ENCODE measurements at regions not wholly inside any gene's neighbourhood (a gene's known extent, or its start where the extent isn't known, plus 50 kb on each side); places are given as distances from the start of the nearest gene placed in this dataset.

- WGBS (ENCODE audit: insufficient coverage): 82% methylated on average over 1 of the region's 2 CpGs
- Histone ChIP-seq H3K27ac (ENCODE audit: low read depth in 1 of 2, low read length in 2 of 2) (no peak overlapping the region), H3K4me3 (replicated peaks in 1 of 3; ENCODE audit: low read depth in 2 of 3, low read length in 3 of 3) (no peak overlapping the region), H3K9me3 (replicated peaks in 1 of 2; ENCODE audit: control insufficient read depth in 1 of 2, insufficient read depth in 1 of 2, low read length in 2 of 2) (peaks cover 7 to 37% of the 10 kb centered on the region in 2 donors), H4K20me1 (ENCODE audit: insufficient read depth, low read length) (no peaks in the 10 kb centered on the region), H3K36me3 (replicated peaks in 1 of 2; ENCODE audit: control insufficient read depth in 1 of 2, insufficient read depth in 2 of 2, low read length in 2 of 2) (no peaks in the 10 kb centered on the region), H3K4me2 (replicated peaks; ENCODE audit: extremely low read depth, low read length, poor library complexity, severe bottlenecking) (no peak overlapping the region), H3K4me1 (ENCODE audit: control insufficient read depth in 1 of 2, insufficient read depth in 2 of 2, low read length in 2 of 2) (no peaks in the 10 kb centered on the region), H2AFZ (ENCODE audit: insufficient read depth, low read depth, low read length, poor library complexity, severe bottlenecking) (no peak overlapping the region), H3K79me2 (ENCODE audit: insufficient read depth, low read length) (no peaks in the 10 kb centered on the region), H3K27me3 (ENCODE audit: control insufficient read depth in 2 of 2, insufficient read depth in 2 of 2, low read length in 2 of 2) (no peaks in the 10 kb centered on the region), H3K9ac (ENCODE audit: insufficient read depth, low read length, poor library complexity, severe bottlenecking) (no peak overlapping the region)
- Mint-ChIP-seq H3K4me3 (no peak overlapping the region), H3K4me1 (no peaks in the 10 kb centered on the region), H3K36me3 (no peaks in the 10 kb centered on the region), H3K9me3 (peaks cover 16 to 44% (median 30%) of the 10 kb centered on the region in 7 donors), H3K27ac (no peak overlapping the region), H3K27me3 (ENCODE audit: low read depth in 3 of 3) (peaks cover 2 to 5% (median 3%) of the 10 kb centered on the region in 3 donors)
- TF ChIP-seq CTCF (IDR thresholded peaks at IDR 0.05): no peak
- no peak for DNase-seq
- intact Hi-C loops (cut with micrococcal nuclease): no loop called here
Measured at GRCh38 chr14:101354726-101355125, 206.6 kb upstream of the DIO3 start.

- peak overlapping the region in 1 of 7 donors; percentile 51 for H3K27ac Mint-ChIP-seq
- H3K9me3 ChIP-seq (replicated peaks in 1 of 2; ENCODE audit: control insufficient read depth in 1 of 2, insufficient read depth in 1 of 2, low read length in 2 of 2): peaks cover 7 to 32% of the 10 kb centered on the region in 2 donors
- no peaks in the 10 kb centered on the region for H3K4me1 Mint-ChIP-seq
Measured at GRCh38 chr14:101355284-101355683, 206.0 kb upstream of the DIO3 start.

More at GRCh38 chr14:101355284-101355683, 206.0 kb upstream of the DIO3 start:
- Histone ChIP-seq H3K27me3 (ENCODE audit: control insufficient read depth in 2 of 2, insufficient read depth in 2 of 2, low read length in 2 of 2) (no peaks in the 10 kb centered on the region), H3K4me3 (replicated peaks in 1 of 3; ENCODE audit: low read depth in 2 of 3, low read length in 3 of 3) (no peak overlapping the region), H3K79me2 (ENCODE audit: insufficient read depth, low read length) (no peaks in the 10 kb centered on the region), H3K27ac (ENCODE audit: low read depth in 1 of 2, low read length in 2 of 2) (no peak overlapping the region), H3K4me2 (replicated peaks; ENCODE audit: extremely low read depth, low read length, poor library complexity, severe bottlenecking) (no peak overlapping the region), H3K9ac (ENCODE audit: insufficient read depth, low read length, poor library complexity, severe bottlenecking) (no peak overlapping the region), H4K20me1 (ENCODE audit: insufficient read depth, low read length) (no peaks in the 10 kb centered on the region), H3K36me3 (replicated peaks in 1 of 2; ENCODE audit: control insufficient read depth in 1 of 2, insufficient read depth in 2 of 2, low read length in 2 of 2) (no peaks in the 10 kb centered on the region), H2AFZ (ENCODE audit: insufficient read depth, low read depth, low read length, poor library complexity, severe bottlenecking) (no peak overlapping the region), H3K4me1 (ENCODE audit: control insufficient read depth in 1 of 2, insufficient read depth in 2 of 2, low read length in 2 of 2) (no peaks in the 10 kb centered on the region)
- WGBS (ENCODE audit: insufficient coverage): 90% methylated on average over 4 of the region's 5 CpGs
- DNase-seq: no peak
- no peaks in the 10 kb centered on the region for H3K36me3 Mint-ChIP-seq
- H3K4me3 Mint-ChIP-seq: no peak overlapping the region
- TF ChIP-seq CTCF (IDR thresholded peaks at IDR 0.05): no peak
- H3K9me3 Mint-ChIP-seq: peaks cover 16 to 39% (median 30%) of the 10 kb centered on the region in 7 donors
- peaks cover 2 to 5% (median 3%) of the 10 kb centered on the region in 3 donors for H3K27me3 Mint-ChIP-seq (ENCODE audit: low read depth in 3 of 3)
- intact Hi-C loops (cut with micrococcal nuclease): no loop called here

All from CD14-positive monocyte (primary cell).